ENCODE measurements at regions not wholly inside any gene's neighbourhood (a gene's known extent, or its start where the extent isn't known, plus 50 kb on each side); places are given as distances from the start of the nearest gene placed in this dataset.

GRCh38 chr20:24328901-24329300, 140.5 kb upstream of the SYNDIG1 start:
- TF ChIP-seq CTCF (conservative IDR thresholded peaks at IDR 0.05) (no peak), EZH2 (IDR thresholded peaks at IDR 0.05; ENCODE audit: low read depth) (no peak)
